Lower leg skin (tissue), 3 donors: ENCODE measurements at regions not wholly inside any gene's neighbourhood (a gene's known extent, or its start where the extent isn't known, plus 50 kb on each side); places are given as distances from the start of the nearest gene placed in this dataset.

Source experiments
- POLR2A ChIP-seq, 2 donors: fragments of 450-650 bp; IDR thresholded peaks; one replicate each; pipeline ENCODE4 v1.6.1; 2016 to 2017; ENCODE audit warnings: antibody characterized with exemption in 2 of 2, mild to moderate bottlenecking in 1 of 2, moderate library complexity in 1 of 2
- TF ChIP-seq, protein P1 (sequence below), 3 donors: fragments of 450-650 bp; IDR thresholded peaks; one replicate each; pipeline ENCODE4 v1.5.1; 2016; ENCODE audit warnings: antibody characterized with exemption in 3 of 3, mild to moderate bottlenecking in 3 of 3, moderate library complexity in 2 of 3

DNA sequence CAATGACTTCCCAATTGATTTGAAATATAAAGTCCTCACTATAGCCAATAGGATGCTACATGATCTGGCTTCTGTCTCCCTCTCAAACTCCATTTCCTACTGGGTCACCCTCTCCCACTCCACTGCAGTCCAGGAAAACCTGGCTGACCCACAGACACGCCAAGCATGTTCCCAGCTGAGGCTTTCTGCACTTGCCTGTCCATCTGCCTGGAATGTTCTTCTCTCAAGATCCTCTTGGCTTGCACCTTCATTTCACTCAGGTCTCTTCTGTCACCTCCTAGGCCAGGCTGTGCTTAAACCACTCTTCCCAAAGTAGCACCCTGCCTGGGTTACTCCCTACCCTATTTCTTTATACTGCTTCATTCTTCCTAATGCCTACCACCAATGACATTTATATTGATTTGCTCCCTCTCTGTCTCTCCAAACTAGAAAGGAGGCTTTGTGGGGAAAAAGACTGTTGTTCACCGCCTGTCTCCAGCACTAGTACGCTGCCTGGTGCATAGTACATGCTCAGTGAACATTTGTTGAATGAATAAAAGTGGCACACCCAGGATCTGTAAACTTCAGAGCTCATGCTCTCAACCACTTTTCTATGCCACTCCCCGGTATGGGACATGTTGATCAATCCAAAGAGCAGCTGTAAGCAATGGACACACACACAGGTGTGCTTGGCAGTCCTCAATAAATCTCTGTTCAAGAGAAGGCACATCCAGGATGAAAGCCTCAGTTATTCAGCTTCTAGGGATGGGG is 261.3 kb downstream of the FOXO1 start:
- TF ChIP-seq, protein P1, sequence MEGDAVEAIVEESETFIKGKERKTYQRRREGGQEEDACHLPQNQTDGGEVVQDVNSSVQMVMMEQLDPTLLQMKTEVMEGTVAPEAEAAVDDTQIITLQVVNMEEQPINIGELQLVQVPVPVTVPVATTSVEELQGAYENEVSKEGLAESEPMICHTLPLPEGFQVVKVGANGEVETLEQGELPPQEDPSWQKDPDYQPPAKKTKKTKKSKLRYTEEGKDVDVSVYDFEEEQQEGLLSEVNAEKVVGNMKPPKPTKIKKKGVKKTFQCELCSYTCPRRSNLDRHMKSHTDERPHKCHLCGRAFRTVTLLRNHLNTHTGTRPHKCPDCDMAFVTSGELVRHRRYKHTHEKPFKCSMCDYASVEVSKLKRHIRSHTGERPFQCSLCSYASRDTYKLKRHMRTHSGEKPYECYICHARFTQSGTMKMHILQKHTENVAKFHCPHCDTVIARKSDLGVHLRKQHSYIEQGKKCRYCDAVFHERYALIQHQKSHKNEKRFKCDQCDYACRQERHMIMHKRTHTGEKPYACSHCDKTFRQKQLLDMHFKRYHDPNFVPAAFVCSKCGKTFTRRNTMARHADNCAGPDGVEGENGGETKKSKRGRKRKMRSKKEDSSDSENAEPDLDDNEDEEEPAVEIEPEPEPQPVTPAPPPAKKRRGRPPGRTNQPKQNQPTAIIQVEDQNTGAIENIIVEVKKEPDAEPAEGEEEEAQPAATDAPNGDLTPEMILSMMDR (IDR thresholded peaks at IDR 0.05): no peak
- TF ChIP-seq POLR2A (IDR thresholded peaks at IDR 0.05): no peak
